ENCODE measurements at regions not wholly inside any gene's neighbourhood (a gene's known extent, or its start where the extent isn't known, plus 50 kb on each side); places are given as distances from the start of the nearest gene placed in this dataset.

GRCh38 chr2:240277073-240277806, 136.8 kb upstream of the OTOS start:
- no peak for FAIRE-seq
- 26% methylated on average over 8 of the region's 8 CpGs for WGBS (ENCODE audit: insufficient coverage, insufficient replicate concordance, low lambda C conversion rate, missing lambda C conversion rate)
- in situ Hi-C loops (cut with MboI) = no loop called here
- TF ChIP-seq SUPT20H (IDR thresholded peaks at IDR 0.05; ENCODE audit: borderline replicate concordance, control insufficient read depth, low read depth, low read length) (no peak), NR2C2 (IDR thresholded peaks at IDR 0.05; ENCODE audit: borderline replicate concordance, control insufficient read depth, insufficient read length, low read depth) (no peak), USF1 (IDR thresholded peaks at IDR 0.05; ENCODE audit: borderline replicate concordance, extremely low read length, insufficient read depth, low read depth, low read length) (no peak), MAX (IDR thresholded peaks at IDR 0.05; ENCODE audit: low read depth, low read length) (no peak), WRNIP1 (IDR thresholded peaks at IDR 0.05; ENCODE audit: borderline replicate concordance, low read depth, low read length) (no peak), ZBTB11 (CRISPR knock-in tag; IDR thresholded peaks at IDR 0.05) (no peak), CBX3 (IDR thresholded peaks at IDR 0.05; ENCODE audit: borderline replicate concordance, low read depth) (no peak), ZNF384 (IDR thresholded peaks at IDR 0.05; ENCODE audit: borderline replicate concordance, low read depth, low read length) (no peak), ZBTB33 (IDR thresholded peaks at IDR 0.05) (no peak), CEBPZ (IDR thresholded peaks at IDR 0.05; ENCODE audit: low read depth, low read length) (no peak), BHLHE40 (IDR thresholded peaks at IDR 0.05; ENCODE audit: borderline replicate concordance in 1 of 2, low read depth in 2 of 2, low read length in 1 of 2) (no peak), SP1 (IDR thresholded peaks at IDR 0.05; ENCODE audit: low read depth, low read length) (no peak), SMC3 (IDR thresholded peaks at IDR 0.05; ENCODE audit: borderline replicate concordance, low read length) (no peak)

More at GRCh38 chr2:240277073-240277806, 136.8 kb upstream of the OTOS start:
- Histone ChIP-seq H3K27me3 (replicated peaks in 1 of 2; ENCODE audit: control insufficient read depth in 2 of 2, insufficient read depth in 2 of 2, low read length in 1 of 2) (peaks cover 0 to 2% of the 10 kb centered on the region in 2 experiments; a peak in 1 of 4 replicates), H3K36me3 (ENCODE audit: control insufficient read depth in 2 of 2, insufficient read depth in 2 of 2, low read length in 1 of 2) (no peaks in the 10 kb centered on the region), H4K20me1 (ENCODE audit: control insufficient read depth, insufficient read depth) (no peaks in the 10 kb centered on the region), H2AFZ (ENCODE audit: control insufficient read depth, low read depth, low read length) (no peak overlapping the region), H3K4me1 (ENCODE audit: control insufficient read depth, insufficient read depth, low read length) (no peaks in the 10 kb centered on the region), H3K4me2 (ENCODE audit: control insufficient read depth, insufficient read depth) (no peak overlapping the region), H3K9ac (ENCODE audit: control insufficient read depth, insufficient read depth, low read length) (no peak overlapping the region), H3K9me3 (replicated peaks; ENCODE audit: control insufficient read depth, insufficient read depth, low read length) (no peaks in the 10 kb centered on the region), H3K4me3 (no peak overlapping the region), H3K27ac (ENCODE audit: control insufficient read depth, insufficient read depth) (no peak overlapping the region), H3K79me2 (ENCODE audit: control insufficient read depth, insufficient read depth, low read length) (no peaks in the 10 kb centered on the region)
- ChIA-PET SMC1A (ENCODE audit: uncharacterized antibody, unreplicated experiment) (no interaction called here), POLR2A (no interaction called here), CTCF (no interaction called here), RAD21 (ENCODE audit: unreplicated experiment) (no interaction called here)
- no peak for DNase-seq (ENCODE audit: low read depth, low spot score)
- ATAC-seq = no peak
- intact Hi-C loops (cut with micrococcal nuclease; ENCODE audit: unreplicated experiment) = no loop called here
- BruUV-seq (replicated peaks) = no TSS peak

Measured in GM12878 (cell line).